HG02943 (cell line): ENCODE measurements at regions not wholly inside any gene's neighbourhood (a gene's known extent, or its start where the extent isn't known, plus 50 kb on each side); places are given as distances from the start of the nearest gene placed in this dataset.
"Not testable (repeated sequence)": the region's sequence is repeated elsewhere in the genome, so short reads cannot be mapped to it uniquely, and the experiment has no call there.

Experiments
- ATAC-seq: cut with Tn5 transposase; IDR thresholded peaks from one replicate; pipeline ENCODE4 v1.9.1; 2021; ENCODE audit warnings: mild to moderate bottlenecking, low read depth, moderate library complexity; ENCODE audit not compliant: unreplicated experiment

- ATAC-seq, result no peak
Measured at GRCh38 chr11:121877152-121877551, 238.9 kb downstream of the BLID start.

GRCh38 chr11:121873766-121874165 lies 242.2 kb downstream of the BLID start:
- ATAC-seq, result no peak

DNA sequence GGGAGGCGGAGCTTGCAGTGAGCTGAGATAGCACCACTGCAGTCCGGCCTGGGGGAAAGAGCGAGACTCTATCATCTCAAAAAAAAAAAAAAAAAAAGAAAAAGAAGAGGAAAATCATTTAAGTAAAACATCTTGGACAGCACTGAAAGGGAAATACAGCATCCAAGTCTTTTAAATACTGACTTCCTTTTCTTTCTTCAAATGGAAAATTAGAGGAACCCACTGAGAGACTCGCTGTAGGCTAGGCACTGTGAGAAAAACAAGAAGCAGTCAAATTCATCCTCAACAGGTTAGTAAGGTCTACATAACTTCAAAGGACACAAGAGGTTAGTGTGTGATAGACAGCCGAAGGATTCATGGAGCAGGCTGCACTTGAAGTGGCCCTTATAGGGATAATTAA lies 243.7 kb downstream of the BLID start:
- no peak for ATAC-seq

GRCh38 chr11:121870206-121871045 lies 245.6 kb downstream of the BLID start:
- no peak for ATAC-seq

GRCh38 chr11:121869478-121869877 lies 246.5 kb downstream of the BLID start:
- ATAC-seq, result no peak

- ATAC-seq, result no peak
Measured at GRCh38 chr11:121866754-121867153, 249.3 kb downstream of the BLID start.

- no peak for ATAC-seq
Measured at GRCh38 chr11:121864660-121865059, 251.4 kb downstream of the BLID start.

DNA sequence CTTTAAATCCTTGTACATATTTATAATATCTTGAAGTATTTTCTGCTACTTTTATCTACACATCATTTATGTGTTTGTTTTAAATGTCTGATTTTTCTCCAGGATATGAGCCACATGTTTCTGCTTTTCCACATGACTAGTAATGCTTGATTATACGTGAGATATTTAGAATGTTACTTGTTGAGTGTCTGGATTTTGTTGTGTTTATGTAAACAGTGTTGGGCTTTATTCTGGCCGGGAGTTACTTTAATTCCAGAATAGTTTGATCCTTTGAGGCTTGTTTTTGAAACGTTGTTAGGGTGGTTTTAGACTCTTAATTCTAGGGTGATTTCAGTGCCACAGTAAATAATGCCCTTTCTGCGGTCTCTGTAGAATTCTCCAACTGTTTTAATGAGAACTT lies 252.9 kb downstream of the BLID start:
- no peak for ATAC-seq

DNA sequence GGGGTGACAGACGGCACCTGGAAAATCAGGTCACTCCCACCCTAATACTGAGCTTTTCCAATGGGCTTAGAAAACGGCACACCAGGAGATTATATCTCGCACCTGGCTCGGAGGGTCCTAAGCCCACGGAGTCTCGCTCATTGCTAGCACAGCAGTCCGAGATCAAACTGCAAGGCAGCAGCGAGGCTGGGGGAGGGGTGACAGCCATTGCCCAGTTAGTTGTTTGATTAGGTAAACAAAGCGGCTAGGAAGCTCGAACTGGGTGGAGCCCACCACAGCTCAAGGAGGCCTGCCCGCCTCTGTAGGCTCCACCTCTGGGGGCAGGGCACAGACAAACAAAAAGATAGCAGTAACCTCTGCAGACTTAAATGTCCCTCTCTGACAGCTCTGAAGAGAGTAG lies 260.9 kb downstream of the BLID start:
- ATAC-seq, result not testable (repeated sequence)

- ATAC-seq, result no peak
Measured at GRCh38 chr11:121844016-121844415, 272.0 kb downstream of the BLID start.

GRCh38 chr11:121842192-121842585 lies 273.8 kb downstream of the BLID start:
- ATAC-seq, result no peak

DNA sequence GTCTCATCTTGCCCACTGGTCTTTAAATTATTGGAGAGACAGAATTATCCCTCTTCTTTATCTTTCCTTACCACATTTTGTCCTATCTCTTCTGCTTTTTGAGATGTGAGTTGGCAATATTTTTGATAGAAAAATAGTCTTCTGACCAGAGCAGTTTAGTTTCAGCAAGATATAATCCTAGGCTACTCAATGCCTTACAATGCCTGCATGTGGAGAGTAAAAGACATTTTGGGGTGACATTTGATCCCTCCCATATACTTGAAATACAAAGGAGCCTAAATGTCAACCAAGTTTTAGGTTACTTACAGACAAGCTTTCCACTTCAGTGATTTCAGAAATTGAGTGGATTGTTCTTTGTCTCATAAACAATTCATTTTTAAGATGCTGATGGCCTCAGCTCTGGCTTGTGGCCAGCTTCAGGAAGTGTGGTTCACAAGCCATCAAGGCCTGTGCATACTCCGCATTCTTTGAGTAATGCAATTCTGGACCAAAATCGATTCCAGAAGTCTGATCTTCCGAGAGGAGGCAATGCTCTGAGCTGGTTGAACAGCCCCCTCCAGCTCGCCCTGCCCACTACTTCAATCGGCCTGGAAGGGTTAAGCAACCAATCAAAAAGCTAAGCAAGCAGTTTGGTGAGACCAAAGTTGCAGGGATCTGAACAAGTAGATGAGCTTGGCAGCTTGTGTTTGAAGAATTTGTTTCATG lies 274.4 kb downstream of the BLID start:
- ATAC-seq, result no peak

DNA sequence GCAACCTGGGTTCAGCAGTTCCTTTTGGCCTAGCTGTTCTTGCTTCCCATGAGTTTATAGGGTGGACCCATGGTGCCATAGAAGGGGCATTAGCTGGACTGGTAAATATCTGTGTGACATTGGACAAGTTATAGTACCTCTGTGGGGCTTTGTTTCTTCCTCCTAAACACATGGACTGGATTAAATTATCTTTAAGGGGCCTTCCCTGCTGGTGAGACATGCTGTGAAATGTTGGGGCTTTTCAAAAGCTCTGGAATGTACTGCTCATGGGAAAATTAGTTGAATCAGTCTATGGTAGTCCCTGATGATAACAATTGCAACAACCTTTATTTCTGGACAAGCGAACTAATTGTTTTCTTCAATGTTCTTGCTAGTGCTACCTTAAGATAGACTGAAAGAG lies 276.2 kb downstream of the BLID start:
- no peak for ATAC-seq

- no peak for ATAC-seq
Measured at GRCh38 chr11:121838571-121838970, 277.4 kb downstream of the BLID start.

- ATAC-seq, result no peak
Measured at GRCh38 chr11:121833970-121834369, 282.0 kb downstream of the BLID start.

GRCh38 chr11:121829159-121829643 lies 286.8 kb downstream of the BLID start:
- ATAC-seq, result no peak

- ATAC-seq, result no peak
Measured at GRCh38 chr11:121814962-121815361, 301.1 kb downstream of the BLID start.

- no peak for ATAC-seq
Measured at GRCh38 chr11:121814296-121814695, 301.7 kb downstream of the BLID start.

- no peak for ATAC-seq
Measured at GRCh38 chr11:121810291-121810690, 305.7 kb downstream of the BLID start.

DNA sequence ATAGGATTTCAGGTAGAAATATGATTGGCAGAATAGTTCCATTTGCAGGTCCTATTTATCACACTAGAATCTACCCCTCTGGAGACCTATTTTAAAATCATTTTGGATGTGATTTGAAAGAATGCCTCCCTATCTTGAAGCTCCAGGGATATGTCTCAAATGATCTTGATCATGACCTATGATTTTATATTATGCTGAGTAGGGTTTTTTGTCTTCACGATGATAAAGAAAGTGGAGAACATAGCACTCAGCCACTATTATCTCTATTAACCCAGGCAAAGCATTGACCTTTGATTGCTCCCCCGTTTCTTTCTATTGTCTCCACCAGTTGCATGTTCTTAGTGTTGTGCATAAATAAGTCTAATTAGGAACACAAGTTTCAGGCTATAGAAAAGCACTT lies 307.9 kb downstream of the BLID start:
- ATAC-seq, result no peak

DNA sequence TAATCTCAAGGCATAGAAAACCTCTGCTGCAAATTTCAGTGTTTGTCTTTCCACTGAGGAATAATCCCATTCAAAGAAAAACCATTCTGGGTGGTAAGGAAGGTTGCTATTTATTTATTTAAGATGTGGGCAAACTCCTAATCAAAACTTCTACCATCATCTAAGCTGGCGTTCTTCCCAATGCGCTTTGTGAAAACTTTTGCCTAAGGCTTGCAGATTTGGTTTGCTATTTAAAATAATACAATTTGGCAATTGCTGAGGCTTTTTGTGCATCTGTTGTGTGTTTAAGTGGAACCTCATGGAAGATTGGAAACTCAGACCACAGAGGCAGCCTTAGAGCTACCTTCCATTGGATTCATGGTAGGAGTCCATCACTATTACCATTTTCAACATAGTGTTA lies 309.0 kb downstream of the BLID start:
- no peak for ATAC-seq

DNA sequence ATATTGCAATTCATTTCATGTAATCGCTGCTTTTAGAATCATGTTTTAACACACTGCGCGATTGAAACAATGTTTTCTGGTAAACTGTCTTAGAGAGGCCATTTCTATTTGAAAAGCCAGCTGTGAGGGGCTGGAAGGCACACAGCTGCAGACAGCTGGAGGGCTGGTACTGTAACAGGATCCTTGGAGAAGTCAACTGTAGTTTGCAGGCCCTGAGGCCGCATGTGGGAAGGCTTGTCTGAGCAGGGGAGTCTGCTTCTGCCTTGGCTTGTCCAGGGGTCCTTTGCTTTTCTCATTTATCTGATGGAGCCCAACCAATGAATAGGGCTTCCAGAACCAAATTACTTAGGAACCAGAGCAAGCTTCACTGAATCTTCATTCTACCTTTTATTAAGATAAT lies 313.5 kb downstream of the BLID start:
- no peak for ATAC-seq
